GM12878 (cell line): ENCODE measurements at regions not wholly inside any gene's neighbourhood (a gene's known extent, or its start where the extent isn't known, plus 50 kb on each side); places are given as distances from the start of the nearest gene placed in this dataset.

ENCODE experiments used
- ATAC-seq: fragments of 200-7000 bp; cut with Tn5 transposase; 3 replicates; pipeline ENCODE4 v1.9.1; 2020; ENCODE audit warnings: mild to moderate bottlenecking, moderate library complexity
- BruUV-seq: library from RNA; stranded (reverse); fragments of 400-500 nt; replicated peaks from 2 replicates; lab custom pipeline; 2021; lab: Mats Ljungman, UMichigan
- CTCF ChIA-PET: fragments of 300-600 bp; sonication (Branson Sonifier 250); formaldehyde crosslinking; extraction: SDS; loops from one replicate; lab custom pipeline; 2021; ENCODE audit warnings: inconsistent platforms; lab: Yijun Ruan, JAX
- POLR2A ChIA-PET: fragments of 350-600 bp; formaldehyde crosslinking; extraction: SDS; loops from one replicate; lab custom pipeline; 2021; ENCODE audit warnings: inconsistent platforms; lab: Charles Lee
- RAD21 ChIA-PET: fragments of 300-600 bp; sonication (Branson Sonifier 250); formaldehyde crosslinking; loops from one replicate; lab custom pipeline; 2023; ENCODE audit warnings: antibody characterized with exemption; ENCODE audit not compliant: unreplicated experiment; lab: Charles Lee
- SMC1A ChIA-PET: fragments of 300-600 bp; sonication (Branson Sonifier 250); formaldehyde crosslinking; loops from one replicate; lab custom pipeline; 2023; ENCODE audit not compliant: unreplicated experiment, uncharacterized antibody; lab: Charles Lee
- DNase-seq: peaks from one replicate; pipeline ENCODE4 v3.0.0-alpha.2; 2011; ENCODE audit warnings: low read depth, low spot score
- FAIRE-seq: peaks from 3 replicates; lab custom pipeline; 2011; peaks lifted over from hg19 to GRCh38; lab: Jason Lieb, UNC
- H2AFZ ChIP-seq: 2 replicates; pipeline ENCODE4 v1.6.0; 2011; ENCODE audit warnings: low read depth, low read length, control low read depth; ENCODE audit not compliant: control insufficient read depth
- H3K27ac ChIP-seq: 2 replicates; pipeline ENCODE4 v1.5.1; 2011; ENCODE audit warnings: control low read depth; ENCODE audit not compliant: control insufficient read depth, insufficient read depth
- H3K27me3 ChIP-seq, 2 experiments: replicated peaks in 1 of 2; 2 replicates each; pipeline versions ENCODE4 v1.6.0 to v1.6.1; 2011; ENCODE audit warnings: low read length in 1 of 2; ENCODE audit not compliant: control insufficient read depth in 2 of 2, insufficient read depth in 2 of 2
- H3K36me3 ChIP-seq, 2 experiments: 2 replicates each; pipeline ENCODE4 v1.5.1; 2011; ENCODE audit warnings: low read length in 1 of 2; ENCODE audit not compliant: control insufficient read depth in 2 of 2, insufficient read depth in 2 of 2
- H3K4me1 ChIP-seq: 2 replicates; pipeline ENCODE4 v1.6.1; 2011; ENCODE audit warnings: mild to moderate bottlenecking, low read length, moderate library complexity, mixed read lengths; ENCODE audit not compliant: control insufficient read depth, insufficient read depth
- H3K4me2 ChIP-seq: 2 replicates; pipeline ENCODE4 v1.6.0; 2011; ENCODE audit warnings: control low read depth; ENCODE audit not compliant: control insufficient read depth, insufficient read depth
- H3K4me3 ChIP-seq: fragments of 200-600 bp; sonication (generic); 2 replicates; pipeline ENCODE4 v1.5.1; 2016
- H3K79me2 ChIP-seq: 2 replicates; pipeline ENCODE4 v1.6.0; 2011; ENCODE audit warnings: low read length; ENCODE audit not compliant: control insufficient read depth, insufficient read depth
- H3K9ac ChIP-seq: 2 replicates; pipeline ENCODE4 v1.8.0; 2011; ENCODE audit warnings: low read length, control low read depth, mixed read lengths; ENCODE audit not compliant: control insufficient read depth, insufficient read depth
- H3K9me3 ChIP-seq: replicated peaks from 3 replicates; pipeline ENCODE4 v1.5.1; 2011; ENCODE audit warnings: mild to moderate bottlenecking, low read length; ENCODE audit not compliant: control insufficient read depth, insufficient read depth
- H4K20me1 ChIP-seq: 2 replicates; pipeline ENCODE4 v1.6.0; 2011; ENCODE audit not compliant: control insufficient read depth, insufficient read depth
- CEBPB ChIP-seq, 2 experiments: fragments of 150-350 bp in 1 of 2; IDR thresholded peaks; 2 replicates each; pipeline ENCODE4 v1.6.1; 2012 to 2014; ENCODE audit warnings: low read depth in 2 of 2, low read length in 2 of 2, borderline replicate concordance in 1 of 2, inconsistent platforms in 1 of 2
- CHD2 ChIP-seq: IDR thresholded peaks from 2 replicates; pipeline ENCODE4 v1.6.1; 2011; ENCODE audit warnings: low read depth, low read length, improper control_type of control experiment, borderline replicate concordance
- CREB1 ChIP-seq: IDR thresholded peaks from 2 replicates; pipeline ENCODE4 v1.6.1; 2012; ENCODE audit warnings: low read depth, mild to moderate bottlenecking, inconsistent platforms
- DPF2 ChIP-seq: fragments of 450-650 bp; IDR thresholded peaks from 2 replicates; pipeline ENCODE4 v1.6.1; 2017; ENCODE audit warnings: mild to moderate bottlenecking
- EP300 ChIP-seq, 2 experiments: fragments of 150-350 bp in 1 of 2; IDR thresholded peaks; 2 replicates each; pipeline ENCODE4 v1.6.1; 2011 to 2012; ENCODE audit warnings: low read depth in 2 of 2, low read length in 2 of 2, borderline replicate concordance in 1 of 2, improper control_type of control experiment in 1 of 2, inconsistent platforms in 1 of 2; ENCODE audit not compliant: control insufficient read depth in 1 of 2
- NFYB ChIP-seq: IDR thresholded peaks from 2 replicates; pipeline ENCODE4 v1.6.1; 2011; ENCODE audit warnings: low read depth, mild to moderate bottlenecking, low read length, improper control_type of control experiment, moderate library complexity; ENCODE audit not compliant: insufficient read depth
- RELA ChIP-seq: fragments of 450-650 bp; IDR thresholded peaks from 2 replicates; pipeline ENCODE4 v1.8.0; 2014; ENCODE audit warnings: borderline replicate concordance; ENCODE audit not compliant: partially characterized antibody
- SMARCA5 ChIP-seq: fragments of 450-650 bp; IDR thresholded peaks from 2 replicates; pipeline ENCODE4 v1.6.1; 2017; ENCODE audit warnings: mild to moderate bottlenecking
- WGBS: methylation state at CpG from one replicate; pipeline ENCODE4 v1.1.6; 2016; ENCODE audit warnings: low lambda C conversion rate; ENCODE audit not compliant: insufficient replicate concordance, insufficient coverage; ENCODE audit errors: missing lambda C conversion rate; 5-methylcytosine and 5-hydroxymethylcytosine counted together
- in situ Hi-C: fragments of 300-500 bp; cut with MboI; formaldehyde crosslinking; loops from 9 replicates; pipeline ENCODE4 v1.14.3; 2018; ENCODE audit warnings: mixed read lengths
- intact Hi-C: fragments of 100-400 bp; cut with micrococcal nuclease; formaldehyde crosslinking; loops from one replicate; pipeline ENCODE4 v1.14.2; 2022; ENCODE audit not compliant: unreplicated experiment
- TF ChIP-seq, protein P1 (sequence below): fragments of 450-650 bp; IDR thresholded peaks from 2 replicates; pipeline ENCODE4 v1.6.1; 2016; ENCODE audit warnings: mild to moderate bottlenecking
- TF ChIP-seq, protein P2 (sequence below): IDR thresholded peaks from 2 replicates; pipeline ENCODE4 v1.6.1; 2011; ENCODE audit warnings: mild to moderate bottlenecking, low read depth, low read length, moderate library complexity; ENCODE audit not compliant: insufficient replicate concordance
- TF ChIP-seq, protein P3 (sequence below): fragments of 450-650 bp; IDR thresholded peaks from 2 replicates; pipeline ENCODE4 v1.6.1; 2016; ENCODE audit warnings: mild to moderate bottlenecking
- TF ChIP-seq, protein P4 (sequence below): fragments of 150-350 bp; IDR thresholded peaks from 2 replicates; pipeline ENCODE4 v1.6.1; 2014; ENCODE audit warnings: mild to moderate bottlenecking, low read depth, low read length

DNA sequence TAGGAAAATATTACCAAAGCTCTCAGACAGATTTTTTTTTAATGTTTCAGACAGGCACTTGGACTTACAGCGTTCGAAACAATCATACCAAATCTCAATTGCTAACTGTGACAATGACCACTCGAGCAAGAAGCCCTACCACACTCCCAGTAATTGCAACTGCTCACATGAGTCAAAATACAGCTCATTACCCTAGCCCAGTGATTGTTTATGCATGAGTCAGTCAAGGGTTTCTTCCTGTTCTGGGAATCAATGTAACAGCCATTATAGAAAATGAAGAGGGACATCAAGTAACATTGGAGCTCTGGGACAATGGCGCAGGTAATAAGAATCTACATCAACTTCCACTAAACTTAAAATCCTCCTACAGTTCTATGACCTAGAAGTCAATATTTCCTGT is 56.1 kb upstream of the SH3GLB1 start:
- DNase-seq = no peak
- Histone ChIP-seq H3K27ac (no peak overlapping the region), H3K4me1 (no peaks in the 10 kb centered on the region), H3K9ac (no peak overlapping the region), H3K4me2 (no peak overlapping the region), H3K27me3 (no peaks in the 10 kb centered on the region)
- ChIA-PET RAD21 (no interaction called here), POLR2A (no interaction called here)
- no TSS peak for BruUV-seq
- intact Hi-C loops (no loop called here), in situ Hi-C loops (no loop called here)
- TF ChIP-seq RELA (no peak), CHD2 (no peak), EP300 (IDR thresholded peaks at IDR 0.05; ENCODE audit: borderline replicate concordance in 1 of 2, control insufficient read depth in 1 of 2, low read depth in 2 of 2, low read length in 2 of 2) (no peak), CREB1 (no peak), SMARCA5 (no peak), DPF2 (no peak), NFYB (no peak), CEBPB (IDR thresholded peaks at IDR 0.05; ENCODE audit: borderline replicate concordance in 1 of 2, low read depth in 2 of 2, low read length in 2 of 2) (no peak)
- TF ChIP-seq, protein P1, sequence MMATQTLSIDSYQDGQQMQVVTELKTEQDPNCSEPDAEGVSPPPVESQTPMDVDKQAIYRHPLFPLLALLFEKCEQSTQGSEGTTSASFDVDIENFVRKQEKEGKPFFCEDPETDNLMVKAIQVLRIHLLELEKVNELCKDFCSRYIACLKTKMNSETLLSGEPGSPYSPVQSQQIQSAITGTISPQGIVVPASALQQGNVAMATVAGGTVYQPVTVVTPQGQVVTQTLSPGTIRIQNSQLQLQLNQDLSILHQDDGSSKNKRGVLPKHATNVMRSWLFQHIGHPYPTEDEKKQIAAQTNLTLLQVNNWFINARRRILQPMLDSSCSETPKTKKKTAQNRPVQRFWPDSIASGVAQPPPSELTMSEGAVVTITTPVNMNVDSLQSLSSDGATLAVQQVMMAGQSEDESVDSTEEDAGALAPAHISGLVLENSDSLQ = no peak
- TF ChIP-seq, protein P2, sequence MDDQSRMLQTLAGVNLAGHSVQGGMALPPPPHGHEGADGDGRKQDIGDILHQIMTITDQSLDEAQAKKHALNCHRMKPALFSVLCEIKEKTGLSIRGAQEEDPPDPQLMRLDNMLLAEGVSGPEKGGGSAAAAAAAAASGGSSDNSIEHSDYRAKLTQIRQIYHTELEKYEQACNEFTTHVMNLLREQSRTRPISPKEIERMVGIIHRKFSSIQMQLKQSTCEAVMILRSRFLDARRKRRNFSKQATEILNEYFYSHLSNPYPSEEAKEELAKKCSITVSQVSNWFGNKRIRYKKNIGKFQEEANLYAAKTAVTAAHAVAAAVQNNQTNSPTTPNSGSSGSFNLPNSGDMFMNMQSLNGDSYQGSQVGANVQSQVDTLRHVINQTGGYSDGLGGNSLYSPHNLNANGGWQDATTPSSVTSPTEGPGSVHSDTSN = no peak
- TF ChIP-seq, protein P3, sequence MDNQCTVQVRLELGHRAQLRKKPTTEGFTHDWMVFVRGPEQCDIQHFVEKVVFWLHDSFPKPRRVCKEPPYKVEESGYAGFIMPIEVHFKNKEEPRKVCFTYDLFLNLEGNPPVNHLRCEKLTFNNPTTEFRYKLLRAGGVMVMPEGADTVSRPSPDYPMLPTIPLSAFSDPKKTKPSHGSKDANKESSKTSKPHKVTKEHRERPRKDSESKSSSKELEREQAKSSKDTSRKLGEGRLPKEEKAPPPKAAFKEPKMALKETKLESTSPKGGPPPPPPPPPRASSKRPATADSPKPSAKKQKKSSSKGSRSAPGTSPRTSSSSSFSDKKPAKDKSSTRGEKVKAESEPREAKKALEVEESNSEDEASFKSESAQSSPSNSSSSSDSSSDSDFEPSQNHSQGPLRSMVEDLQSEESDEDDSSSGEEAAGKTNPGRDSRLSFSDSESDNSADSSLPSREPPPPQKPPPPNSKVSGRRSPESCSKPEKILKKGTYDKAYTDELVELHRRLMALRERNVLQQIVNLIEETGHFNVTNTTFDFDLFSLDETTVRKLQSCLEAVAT = no peak
- TF ChIP-seq, protein P4, sequence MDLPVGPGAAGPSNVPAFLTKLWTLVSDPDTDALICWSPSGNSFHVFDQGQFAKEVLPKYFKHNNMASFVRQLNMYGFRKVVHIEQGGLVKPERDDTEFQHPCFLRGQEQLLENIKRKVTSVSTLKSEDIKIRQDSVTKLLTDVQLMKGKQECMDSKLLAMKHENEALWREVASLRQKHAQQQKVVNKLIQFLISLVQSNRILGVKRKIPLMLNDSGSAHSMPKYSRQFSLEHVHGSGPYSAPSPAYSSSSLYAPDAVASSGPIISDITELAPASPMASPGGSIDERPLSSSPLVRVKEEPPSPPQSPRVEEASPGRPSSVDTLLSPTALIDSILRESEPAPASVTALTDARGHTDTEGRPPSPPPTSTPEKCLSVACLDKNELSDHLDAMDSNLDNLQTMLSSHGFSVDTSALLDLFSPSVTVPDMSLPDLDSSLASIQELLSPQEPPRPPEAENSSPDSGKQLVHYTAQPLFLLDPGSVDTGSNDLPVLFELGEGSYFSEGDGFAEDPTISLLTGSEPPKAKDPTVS = no peak
- TF ChIP-seq, all 136 proteins: peak for 0
- H3K36me3 ChIP-seq = no peaks in the 10 kb centered on the region
- no peak for FAIRE-seq
- H3K4me3 ChIP-seq = no peak overlapping the region
- ChIA-PET CTCF (no interaction called here), SMC1A (interaction anchor here (1.0 kb wide), 1 partner anchor 41 kb away, joined by 3 read pairs; no protein-coding TSS in a partner anchor)
- peak; percentile 27; the same call in 1 of the 3 replicates for ATAC-seq
- H3K9me3 ChIP-seq = no peaks in the 10 kb centered on the region
- H4K20me1 ChIP-seq = no peaks in the 10 kb centered on the region
- WGBS = 26% methylated on average over 4 of the region's 4 CpGs
- H2AFZ ChIP-seq = no peak overlapping the region
- no peaks in the 10 kb centered on the region for H3K79me2 ChIP-seq
